ENCODE measurements at regions not wholly inside any gene's neighbourhood (a gene's known extent, or its start where the extent isn't known, plus 50 kb on each side); places are given as distances from the start of the nearest gene placed in this dataset.

DNA sequence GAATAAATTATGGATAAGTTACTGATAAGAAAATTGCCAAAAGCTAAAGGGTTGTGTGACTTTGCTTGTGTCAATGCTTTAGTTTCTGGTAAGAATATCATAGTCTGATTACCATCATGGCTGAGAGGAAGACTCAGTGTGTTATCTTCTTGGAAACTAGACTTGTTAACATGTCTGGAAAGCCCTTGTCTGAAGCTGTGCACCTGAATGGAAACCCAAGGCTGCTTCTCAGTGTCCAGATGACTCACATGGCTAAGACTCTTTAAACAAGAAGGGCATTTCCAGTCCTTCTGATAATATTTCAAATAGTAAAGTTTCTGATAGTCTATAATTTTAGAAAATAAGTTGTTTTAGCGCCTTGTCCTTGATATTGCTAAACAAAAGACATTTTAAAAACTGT lies 1092.7 kb downstream of the PLA2G4A start:
- WGBS, 2 donors = 54 to 66% methylated on average over 1 of the region's 1 CpG
- Histone ChIP-seq H3K4me1 (no peaks in the 10 kb centered on the region), H3K36me3 (no peaks in the 10 kb centered on the region), H3K9me3 (no peaks in the 10 kb centered on the region), H3K27me3 (no peaks in the 10 kb centered on the region), H3K27ac (no peak overlapping the region), H3K4me3 (replicated peaks in 1 of 3) (no peak overlapping the region)
- no peak for TF ChIP-seq POLR2A (IDR thresholded peaks at IDR 0.05)
- TF ChIP-seq CTCF (IDR thresholded peaks at IDR 0.05) = no peak
- intact Hi-C loops (cut with DNase I) = no loop called here
- no peak for DNase-seq

GRCh38 chr1:187922255-187922654 lies 1093.5 kb downstream of the PLA2G4A start:
- TF ChIP-seq CTCF (IDR thresholded peaks at IDR 0.05) (no peak), POLR2A (IDR thresholded peaks at IDR 0.05) (no peak)
- intact Hi-C loops (cut with DNase I) = no loop called here
- WGBS, 2 donors = 83 to 85% methylated on average over 2 of the region's 2 CpGs

GRCh38 chr1:187924252-187924651 lies 1095.5 kb downstream of the PLA2G4A start:
- H3K9me3 ChIP-seq = no peaks in the 10 kb centered on the region
- intact Hi-C loops (cut with DNase I) = no loop called here
- H3K36me3 ChIP-seq = no peaks in the 10 kb centered on the region
- no peak overlapping the region for H3K27ac ChIP-seq
- no peak overlapping the region for H3K4me3 ChIP-seq (replicated peaks in 1 of 3)
- WGBS, 2 donors = 81 to 87% methylated on average over 3 of the region's 3 CpGs
- H3K27me3 ChIP-seq = no peaks in the 10 kb centered on the region
- DNase-seq = no peak
- no peaks in the 10 kb centered on the region for H3K4me1 ChIP-seq
- no peak for TF ChIP-seq CTCF (IDR thresholded peaks at IDR 0.05)
- no peak for TF ChIP-seq POLR2A (IDR thresholded peaks at IDR 0.05)

More at GRCh38 chr1:187922255-187922654, 1093.5 kb downstream of the PLA2G4A start:
- no peaks in the 10 kb centered on the region for H3K4me1 ChIP-seq
- H3K27ac ChIP-seq = no peak overlapping the region
- H3K36me3 ChIP-seq = no peaks in the 10 kb centered on the region
- no peaks in the 10 kb centered on the region for H3K9me3 ChIP-seq
- no peak for DNase-seq
- H3K4me3 ChIP-seq (replicated peaks in 1 of 3) = no peak overlapping the region
- H3K27me3 ChIP-seq = no peaks in the 10 kb centered on the region

GRCh38 chr1:187928288-187928687 lies 1099.5 kb downstream of the PLA2G4A start:
- Histone ChIP-seq H3K27ac (no peak overlapping the region), H3K27me3 (no peaks in the 10 kb centered on the region), H3K9me3 (no peaks in the 10 kb centered on the region), H3K36me3 (no peaks in the 10 kb centered on the region), H3K4me1 (no peaks in the 10 kb centered on the region), H3K4me3 (replicated peaks in 1 of 3) (no peak overlapping the region)
- no peak for DNase-seq
- 21 to 24% methylated on average over 4 of the region's 4 CpGs for WGBS, 2 donors
- TF ChIP-seq CTCF (IDR thresholded peaks at IDR 0.05) (no peak), POLR2A (IDR thresholded peaks at IDR 0.05) (no peak)
- intact Hi-C loops (cut with DNase I) = no loop called here

DNA sequence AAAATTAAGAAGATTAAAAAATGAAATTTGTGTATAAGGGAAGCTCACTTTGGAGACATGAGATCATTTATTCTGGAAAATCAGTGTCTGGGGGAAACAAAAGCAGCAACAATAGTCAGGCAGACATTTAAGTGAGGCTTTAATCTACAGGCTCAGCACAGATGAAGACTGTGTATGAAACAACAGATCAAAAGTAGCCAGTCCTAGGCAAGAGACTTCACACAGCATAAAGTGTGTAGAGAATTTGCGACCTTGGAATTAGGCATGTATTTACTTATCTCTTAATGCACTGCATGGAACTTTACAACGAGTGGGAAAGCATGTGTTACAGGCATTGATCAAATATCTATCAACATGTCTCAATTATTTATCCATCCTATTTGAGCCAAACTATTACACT lies 1099.9 kb downstream of the PLA2G4A start:
- intact Hi-C loops (cut with DNase I) = no loop called here
- H3K27me3 ChIP-seq = no peaks in the 10 kb centered on the region
- H3K27ac ChIP-seq = no peak overlapping the region
- DNase-seq = no peak
- TF ChIP-seq POLR2A (IDR thresholded peaks at IDR 0.05) (no peak), CTCF (IDR thresholded peaks at IDR 0.05) (no peak)
- H3K36me3 ChIP-seq = no peaks in the 10 kb centered on the region
- no peaks in the 10 kb centered on the region for H3K4me1 ChIP-seq
- H3K9me3 ChIP-seq = no peaks in the 10 kb centered on the region
- H3K4me3 ChIP-seq (replicated peaks in 1 of 3) = no peak overlapping the region
- WGBS, 2 donors = 56 to 62% methylated on average over 2 of the region's 2 CpGs
